GM12878 (cell line): ENCODE measurements at regions not wholly inside any gene's neighbourhood (a gene's known extent, or its start where the extent isn't known, plus 50 kb on each side); places are given as distances from the start of the nearest gene placed in this dataset.

Source experiments
- ATAC-seq: fragments of 200-7000 bp; cut with Tn5 transposase; 3 replicates; pipeline ENCODE4 v1.9.1; 2020; ENCODE audit warnings: mild to moderate bottlenecking, moderate library complexity
- BruUV-seq: library from RNA; stranded (reverse); fragments of 400-500 nt; replicated peaks from 2 replicates; lab custom pipeline; 2021; lab: Mats Ljungman, UMichigan
- CTCF ChIA-PET: fragments of 300-600 bp; sonication (Branson Sonifier 250); formaldehyde crosslinking; extraction: SDS; loops from one replicate; lab custom pipeline; 2021; ENCODE audit warnings: inconsistent platforms; lab: Yijun Ruan, JAX
- POLR2A ChIA-PET: fragments of 350-600 bp; formaldehyde crosslinking; extraction: SDS; loops from one replicate; lab custom pipeline; 2021; ENCODE audit warnings: inconsistent platforms; lab: Charles Lee
- RAD21 ChIA-PET: fragments of 300-600 bp; sonication (Branson Sonifier 250); formaldehyde crosslinking; loops from one replicate; lab custom pipeline; 2023; ENCODE audit warnings: antibody characterized with exemption; ENCODE audit not compliant: unreplicated experiment; lab: Charles Lee
- SMC1A ChIA-PET: fragments of 300-600 bp; sonication (Branson Sonifier 250); formaldehyde crosslinking; loops from one replicate; lab custom pipeline; 2023; ENCODE audit not compliant: unreplicated experiment, uncharacterized antibody; lab: Charles Lee
- DNase-seq: peaks from one replicate; pipeline ENCODE4 v3.0.0-alpha.2; 2011; ENCODE audit warnings: low read depth, low spot score
- FAIRE-seq: peaks from 3 replicates; lab custom pipeline; 2011; peaks lifted over from hg19 to GRCh38; lab: Jason Lieb, UNC
- H2AFZ ChIP-seq: 2 replicates; pipeline ENCODE4 v1.6.0; 2011; ENCODE audit warnings: low read depth, low read length, control low read depth; ENCODE audit not compliant: control insufficient read depth
- H3K27ac ChIP-seq: 2 replicates; pipeline ENCODE4 v1.5.1; 2011; ENCODE audit warnings: control low read depth; ENCODE audit not compliant: control insufficient read depth, insufficient read depth
- H3K27me3 ChIP-seq, 2 experiments: replicated peaks in 1 of 2; 2 replicates each; pipeline versions ENCODE4 v1.6.0 to v1.6.1; 2011; ENCODE audit warnings: low read length in 1 of 2; ENCODE audit not compliant: control insufficient read depth in 2 of 2, insufficient read depth in 2 of 2
- H3K36me3 ChIP-seq, 2 experiments: 2 replicates each; pipeline ENCODE4 v1.5.1; 2011; ENCODE audit warnings: low read length in 1 of 2; ENCODE audit not compliant: control insufficient read depth in 2 of 2, insufficient read depth in 2 of 2
- H3K4me1 ChIP-seq: 2 replicates; pipeline ENCODE4 v1.6.1; 2011; ENCODE audit warnings: mild to moderate bottlenecking, low read length, moderate library complexity, mixed read lengths; ENCODE audit not compliant: control insufficient read depth, insufficient read depth
- H3K4me2 ChIP-seq: 2 replicates; pipeline ENCODE4 v1.6.0; 2011; ENCODE audit warnings: control low read depth; ENCODE audit not compliant: control insufficient read depth, insufficient read depth
- H3K4me3 ChIP-seq: fragments of 200-600 bp; sonication (generic); 2 replicates; pipeline ENCODE4 v1.5.1; 2016
- H3K79me2 ChIP-seq: 2 replicates; pipeline ENCODE4 v1.6.0; 2011; ENCODE audit warnings: low read length; ENCODE audit not compliant: control insufficient read depth, insufficient read depth
- H3K9ac ChIP-seq: 2 replicates; pipeline ENCODE4 v1.8.0; 2011; ENCODE audit warnings: low read length, control low read depth, mixed read lengths; ENCODE audit not compliant: control insufficient read depth, insufficient read depth
- H3K9me3 ChIP-seq: replicated peaks from 3 replicates; pipeline ENCODE4 v1.5.1; 2011; ENCODE audit warnings: mild to moderate bottlenecking, low read length; ENCODE audit not compliant: control insufficient read depth, insufficient read depth
- H4K20me1 ChIP-seq: 2 replicates; pipeline ENCODE4 v1.6.0; 2011; ENCODE audit not compliant: control insufficient read depth, insufficient read depth
- ATF7 ChIP-seq: fragments of 450-650 bp; IDR thresholded peaks from 2 replicates; pipeline ENCODE4 v1.6.1; 2016; ENCODE audit warnings: low read depth, mild to moderate bottlenecking
- BRCA1 ChIP-seq: IDR thresholded peaks from 2 replicates; pipeline ENCODE4 v1.6.1; 2011; ENCODE audit warnings: low read depth, low read length, improper control_type of control experiment
- CBX3 ChIP-seq: fragments of 200-600 bp; sonication (generic); IDR thresholded peaks from 2 replicates; pipeline ENCODE4 v1.6.1; 2016; ENCODE audit warnings: low read depth, borderline replicate concordance
- EGR1 ChIP-seq, 2 experiments: IDR thresholded peaks; 1 replicate in 1 of 2; 2 replicates in 1 of 2; pipeline ENCODE4 v1.6.1; 2011 to 2012; ENCODE audit warnings: low read depth in 2 of 2, low read length in 2 of 2, borderline replicate concordance in 1 of 2, mild to moderate bottlenecking in 1 of 2, moderate library complexity in 1 of 2
- GATAD2B ChIP-seq: fragments of 450-650 bp; conservative IDR thresholded peaks from 2 replicates; pipeline ENCODE4 v1.6.1; 2017; ENCODE audit warnings: low read depth, mild to moderate bottlenecking, moderate library complexity
- HDAC6 ChIP-seq: fragments of 200-600 bp; sonication (generic); IDR thresholded peaks from one replicate; pipeline ENCODE4 v1.8.0; 2017; ENCODE audit warnings: antibody characterized with exemption; ENCODE audit not compliant: unreplicated experiment
- IKZF1 ChIP-seq: fragments of 450-650 bp; conservative IDR thresholded peaks from 2 replicates; pipeline ENCODE4 v1.6.1; 2017; ENCODE audit warnings: antibody characterized with exemption, mild to moderate bottlenecking
- LARP7 ChIP-seq: fragments of 450-650 bp; IDR thresholded peaks from 2 replicates; pipeline ENCODE4 v1.6.1; 2017; ENCODE audit warnings: mild to moderate bottlenecking
- MTA2 ChIP-seq: fragments of 450-650 bp; IDR thresholded peaks from 2 replicates; pipeline ENCODE4 v1.6.1; 2016; ENCODE audit warnings: low read depth, mild to moderate bottlenecking, moderate library complexity
- MYB ChIP-seq: fragments of 150-350 bp; IDR thresholded peaks from 2 replicates; pipeline ENCODE4 v1.6.1; 2014; ENCODE audit warnings: mild to moderate bottlenecking, low read depth, low read length, borderline replicate concordance
- NFXL1 ChIP-seq: fragments of 450-650 bp; IDR thresholded peaks from 2 replicates; pipeline ENCODE4 v1.6.1; 2017; ENCODE audit warnings: antibody characterized with exemption, mild to moderate bottlenecking, borderline replicate concordance
- NR2C1 ChIP-seq: fragments of 450-650 bp; IDR thresholded peaks from 2 replicates; pipeline ENCODE4 v1.6.1; 2017; ENCODE audit warnings: antibody characterized with exemption, mild to moderate bottlenecking, moderate library complexity
- PAX5 ChIP-seq: IDR thresholded peaks from 2 replicates; pipeline ENCODE4 v1.6.1; 2011; ENCODE audit warnings: low read depth, low read length, borderline replicate concordance
- POU2F2 ChIP-seq: IDR thresholded peaks from 3 replicates; pipeline ENCODE4 v1.6.1; 2011; ENCODE audit warnings: low read depth, mild to moderate bottlenecking, low read length, borderline replicate concordance
- RFX5 ChIP-seq: IDR thresholded peaks from 2 replicates; pipeline ENCODE4 v1.6.1; 2011; ENCODE audit warnings: low read depth, low read length, improper control_type of control experiment
- RUNX3 ChIP-seq: IDR thresholded peaks from 2 replicates; pipeline ENCODE4 v1.6.1; 2012; ENCODE audit warnings: low read length, inconsistent platforms
- SP1 ChIP-seq: IDR thresholded peaks from one replicate; pipeline ENCODE4 v1.6.1; 2011; ENCODE audit warnings: low read depth, low read length
- SPI1 ChIP-seq: IDR thresholded peaks from 2 replicates; pipeline ENCODE4 v1.6.1; 2011; ENCODE audit warnings: low read depth, mild to moderate bottlenecking, low read length, moderate library complexity, borderline replicate concordance; ENCODE audit not compliant: insufficient read depth
- TCF3 ChIP-seq: IDR thresholded peaks from 2 replicates; pipeline ENCODE4 v1.6.1; 2012; ENCODE audit warnings: low read depth, mild to moderate bottlenecking, low read length, borderline replicate concordance; ENCODE audit not compliant: insufficient read depth
- ZNF274 ChIP-seq: IDR thresholded peaks from one replicate; pipeline ENCODE4 v1.8.0; 2011; ENCODE audit not compliant: insufficient read length, insufficient read depth
- WGBS: methylation state at CpG from one replicate; pipeline ENCODE4 v1.1.6; 2016; ENCODE audit warnings: low lambda C conversion rate; ENCODE audit not compliant: insufficient replicate concordance, insufficient coverage; ENCODE audit errors: missing lambda C conversion rate; 5-methylcytosine and 5-hydroxymethylcytosine counted together
- in situ Hi-C: fragments of 300-500 bp; cut with MboI; formaldehyde crosslinking; loops from 9 replicates; pipeline ENCODE4 v1.14.3; 2018; ENCODE audit warnings: mixed read lengths
- intact Hi-C: fragments of 100-400 bp; cut with micrococcal nuclease; formaldehyde crosslinking; loops from one replicate; pipeline ENCODE4 v1.14.2; 2022; ENCODE audit not compliant: unreplicated experiment
- TF ChIP-seq, protein P1 (sequence below): fragments of 450-650 bp; IDR thresholded peaks from 2 replicates; pipeline ENCODE4 v1.6.1; 2017; ENCODE audit warnings: mild to moderate bottlenecking, moderate library complexity

DNA sequence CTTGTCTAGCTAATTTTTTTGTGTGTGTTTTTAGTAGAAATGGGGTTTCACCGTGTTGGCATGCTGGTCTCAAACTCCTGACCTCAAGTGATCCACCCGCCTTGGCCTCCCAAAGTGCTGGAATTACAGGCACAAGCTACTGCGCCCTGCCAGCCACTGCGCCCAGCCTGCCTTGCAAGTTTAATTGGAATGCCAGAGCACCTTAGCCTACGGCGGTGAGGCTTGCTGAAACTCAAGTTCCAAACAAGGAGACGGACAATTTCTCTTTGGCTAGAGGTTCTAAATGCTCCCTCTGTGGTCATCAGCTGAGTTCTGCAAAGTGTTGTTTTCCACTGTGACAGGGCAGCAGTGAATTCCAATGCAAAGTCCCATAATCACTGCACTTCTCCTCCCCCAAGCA, 583.4 kb downstream of the KCNJ3 start:
- intact Hi-C loops: no loop called here
- ChIA-PET SMC1A (no interaction called here), POLR2A (no interaction called here)

DNA sequence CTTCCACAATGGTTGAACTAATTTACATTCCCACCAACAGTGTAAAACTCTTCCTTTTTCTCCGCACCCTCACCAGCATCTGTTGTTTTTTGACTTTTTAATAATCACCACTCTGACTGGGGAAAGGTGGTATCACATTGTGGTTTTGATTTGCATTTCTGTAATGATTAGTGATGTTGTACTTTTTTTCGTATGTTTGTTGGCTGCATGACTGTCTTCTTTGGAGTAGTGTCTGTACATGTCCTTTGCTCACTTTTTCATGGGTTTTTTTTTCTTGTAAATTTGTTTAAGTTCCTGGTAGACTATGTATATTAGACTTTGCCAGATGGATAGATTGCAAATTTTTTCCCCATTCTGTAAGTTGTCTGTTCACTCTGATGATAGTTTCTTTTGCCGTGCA, 574.8 kb downstream of the KCNJ3 start:
- no peak for DNase-seq
- Histone ChIP-seq H3K4me1 (no peaks in the 10 kb centered on the region), H3K79me2 (no peaks in the 10 kb centered on the region), H3K27ac (no peak overlapping the region), H3K4me2 (no peak overlapping the region), H3K9ac (no peak overlapping the region), H4K20me1 (no peaks in the 10 kb centered on the region), H2AFZ (no peak overlapping the region), H3K4me3 (no peak overlapping the region), H3K36me3 (no peaks in the 10 kb centered on the region), H3K27me3 (no peaks in the 10 kb centered on the region), H3K9me3 (no peaks in the 10 kb centered on the region)
- ATAC-seq: no peak; the same call in 2 of the 3 replicates
- ChIA-PET CTCF (no interaction called here), POLR2A (no interaction called here), SMC1A (no interaction called here), RAD21 (interaction anchor here (0.7 kb wide), 1 partner anchor 77 kb away, joined by 3 read pairs; no protein-coding TSS in a partner anchor)
- 53% methylated on average over 3 of the region's 3 CpGs for WGBS
- in situ Hi-C loops (no loop called here), intact Hi-C loops (no loop called here)
- no TSS peak for BruUV-seq
- FAIRE-seq: no peak
- TF ChIP-seq NFXL1 (no peak), SP1 (no peak), CBX3 (no peak), LARP7 (no peak), BRCA1 (no peak), IKZF1 (no peak), RFX5 (no peak)
- TF ChIP-seq, protein P1, sequence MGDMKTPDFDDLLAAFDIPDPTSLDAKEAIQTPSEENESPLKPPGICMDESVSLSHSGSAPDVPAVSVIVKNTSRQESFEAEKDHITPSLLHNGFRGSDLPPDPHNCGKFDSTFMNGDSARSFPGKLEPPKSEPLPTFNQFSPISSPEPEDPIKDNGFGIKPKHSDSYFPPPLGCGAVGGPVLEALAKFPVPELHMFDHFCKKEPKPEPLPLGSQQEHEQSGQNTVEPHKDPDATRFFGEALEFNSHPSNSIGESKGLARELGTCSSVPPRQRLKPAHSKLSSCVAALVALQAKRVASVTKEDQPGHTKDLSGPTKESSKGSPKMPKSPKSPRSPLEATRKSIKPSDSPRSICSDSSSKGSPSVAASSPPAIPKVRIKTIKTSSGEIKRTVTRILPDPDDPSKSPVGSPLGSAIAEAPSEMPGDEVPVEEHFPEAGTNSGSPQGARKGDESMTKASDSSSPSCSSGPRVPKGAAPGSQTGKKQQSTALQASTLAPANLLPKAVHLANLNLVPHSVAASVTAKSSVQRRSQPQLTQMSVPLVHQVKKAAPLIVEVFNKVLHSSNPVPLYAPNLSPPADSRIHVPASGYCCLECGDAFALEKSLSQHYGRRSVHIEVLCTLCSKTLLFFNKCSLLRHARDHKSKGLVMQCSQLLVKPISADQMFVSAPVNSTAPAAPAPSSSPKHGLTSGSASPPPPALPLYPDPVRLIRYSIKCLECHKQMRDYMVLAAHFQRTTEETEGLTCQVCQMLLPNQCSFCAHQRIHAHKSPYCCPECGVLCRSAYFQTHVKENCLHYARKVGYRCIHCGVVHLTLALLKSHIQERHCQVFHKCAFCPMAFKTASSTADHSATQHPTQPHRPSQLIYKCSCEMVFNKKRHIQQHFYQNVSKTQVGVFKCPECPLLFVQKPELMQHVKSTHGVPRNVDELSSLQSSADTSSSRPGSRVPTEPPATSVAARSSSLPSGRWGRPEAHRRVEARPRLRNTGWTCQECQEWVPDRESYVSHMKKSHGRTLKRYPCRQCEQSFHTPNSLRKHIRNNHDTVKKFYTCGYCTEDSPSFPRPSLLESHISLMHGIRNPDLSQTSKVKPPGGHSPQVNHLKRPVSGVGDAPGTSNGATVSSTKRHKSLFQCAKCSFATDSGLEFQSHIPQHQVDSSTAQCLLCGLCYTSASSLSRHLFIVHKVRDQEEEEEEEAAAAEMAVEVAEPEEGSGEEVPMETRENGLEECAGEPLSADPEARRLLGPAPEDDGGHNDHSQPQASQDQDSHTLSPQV: no peak

More for the DNA sequence above, 583.4 kb downstream of the KCNJ3 start:
- no peak overlapping the region for H3K27ac ChIP-seq
- no peak for DNase-seq
- ChIA-PET CTCF (no interaction called here), RAD21 (no interaction called here)
- no peak overlapping the region for H2AFZ ChIP-seq
- no peak overlapping the region for H3K4me2 ChIP-seq
- BruUV-seq: no TSS peak
- no peaks in the 10 kb centered on the region for H3K4me1 ChIP-seq
- H3K36me3 ChIP-seq: no peaks in the 10 kb centered on the region
- in situ Hi-C loops: no loop called here
- H4K20me1 ChIP-seq: no peaks in the 10 kb centered on the region
- no peak for TF ChIP-seq GATAD2B
- no peak for TF ChIP-seq NFXL1
- TF ChIP-seq ATF7: no peak
- no peak for TF ChIP-seq POU2F2
- no peak for TF ChIP-seq RUNX3
- no peak for TF ChIP-seq EGR1 (IDR thresholded peaks at IDR 0.05; ENCODE audit: borderline replicate concordance in 1 of 2, low read depth in 2 of 2, low read length in 2 of 2)
- no peak for TF ChIP-seq TCF3
- no peak for TF ChIP-seq ZNF274
- no peak for TF ChIP-seq PAX5
- TF ChIP-seq MYB: no peak
- no peak for TF ChIP-seq HDAC6
- no peak for TF ChIP-seq SPI1
- no peak for TF ChIP-seq MTA2
- no peak for TF ChIP-seq NR2C1
- no peak overlapping the region for H3K4me3 ChIP-seq
- 15% methylated on average over 7 of the region's 7 CpGs for WGBS
- ATAC-seq: no peak
- no peaks in the 10 kb centered on the region; a peak in 1 of 4 replicates for H3K27me3 ChIP-seq
- H3K9ac ChIP-seq: no peak overlapping the region
- H3K9me3 ChIP-seq: no peaks in the 10 kb centered on the region
- FAIRE-seq: no peak
- no peaks in the 10 kb centered on the region for H3K79me2 ChIP-seq
